ENCODE measurements at regions not wholly inside any gene's neighbourhood (a gene's known extent, or its start where the extent isn't known, plus 50 kb on each side); places are given as distances from the start of the nearest gene placed in this dataset.

- Histone ChIP-seq H3K4me2 (ENCODE audit: low read depth, low read length) (no peak overlapping the region), H3K9me3 (ENCODE audit: low read length) (peaks cover 65% of the 10 kb centered on the region), H3K4me1 (ENCODE audit: insufficient read depth, low read length) (no peaks in the 10 kb centered on the region), H3K27ac (ENCODE audit: extremely low read length, insufficient read depth, low read length) (no peak overlapping the region), H3K36me3 (replicated peaks in 1 of 2; ENCODE audit: control insufficient read depth in 1 of 2, insufficient read depth in 2 of 2, low read length in 2 of 2) (no peaks in the 10 kb centered on the region), H4K20me1 (ENCODE audit: insufficient read depth, low read length) (no peaks in the 10 kb centered on the region), H2AFZ (ENCODE audit: low read length) (no peak overlapping the region), H3K9ac (ENCODE audit: insufficient read depth, low read depth, low read length) (no peak overlapping the region), H3K79me2 (ENCODE audit: insufficient read depth, low read length) (no peaks in the 10 kb centered on the region), H3K4me3 (replicated peaks in 1 of 3; ENCODE audit: insufficient read depth in 1 of 3, low read depth in 2 of 3, low read length in 3 of 3) (no peak overlapping the region), H3K27me3 (ENCODE audit: control insufficient read depth in 1 of 2, insufficient read depth in 2 of 2, low read length in 2 of 2) (no peaks in the 10 kb centered on the region)
- CTCF ChIA-PET (ENCODE audit: low intra/inter-chr PET ratio, low total read pairs) = no interaction called here
- POLR2A ChIA-PET = no interaction called here
- BruUV-seq (replicated peaks) = no TSS peak
- intact Hi-C loops (cut with micrococcal nuclease; ENCODE audit: unreplicated experiment) = no loop called here
- FAIRE-seq (no peak), ATAC-seq (no peak), DNase-seq (ENCODE audit: low spot score) (no peak)
- TF ChIP-seq NFAT5 (CRISPR knock-in tag; IDR thresholded peaks at IDR 0.05) (no peak), ZNF703 (CRISPR knock-in tag; IDR thresholded peaks at IDR 0.05; ENCODE audit: borderline replicate concordance) (no peak), CC2D1A (CRISPR knock-in tag; IDR thresholded peaks at IDR 0.05) (no peak), JUND (CRISPR knock-in tag; IDR thresholded peaks at IDR 0.05) (no peak), MEIS2 (CRISPR knock-in tag; IDR thresholded peaks at IDR 0.05) (no peak), ZNF747 (CRISPR knock-in tag; IDR thresholded peaks at IDR 0.05; ENCODE audit: borderline replicate concordance) (no peak), POLR2G (IDR thresholded peaks at IDR 0.05; ENCODE audit: low read depth, low read length) (no peak), ZNF562 (CRISPR knock-in tag; IDR thresholded peaks at IDR 0.05; ENCODE audit: borderline replicate concordance) (no peak), MLXIP (CRISPR knock-in tag; IDR thresholded peaks at IDR 0.05; ENCODE audit: borderline replicate concordance) (no peak), ZNF740 (CRISPR knock-in tag; IDR thresholded peaks at IDR 0.05) (no peak), ZNF580 (CRISPR knock-in tag; IDR thresholded peaks at IDR 0.05; ENCODE audit: borderline replicate concordance, low read depth) (no peak), SATB2 (CRISPR knock-in tag; IDR thresholded peaks at IDR 0.05) (no peak), ZNF547 (CRISPR knock-in tag; IDR thresholded peaks at IDR 0.05) (no peak)
- in situ Hi-C loops (cut with HindIII; ENCODE audit: extremely low pct_ligation_motif_present, low pct_unique_long_range_greater_than_20kb) = no loop called here
- 17% methylated on average over 4 of the region's 4 CpGs for WGBS (ENCODE audit: low lambda C conversion rate)
Measured at GRCh38 chr11:104487046-104487806, 323.3 kb upstream of the PDGFD start.
